ENCODE measurements at regions not wholly inside any gene's neighbourhood (a gene's known extent, or its start where the extent isn't known, plus 50 kb on each side); places are given as distances from the start of the nearest gene placed in this dataset.

GRCh38 chr5:107774316-107774715 lies 103.6 kb upstream of the EFNA5 start:
- H3K27me3 Mint-ChIP-seq = peaks cover 22 to 33% (median 28%) of the 10 kb centered on the region in 5 donors
- ATAC-seq (no peak), DNase-seq (no peak)
- ChIA-PET POLR2A (no interaction called here), CTCF (no interaction called here)
- Histone ChIP-seq H3K4me3 (ENCODE audit: low read length) (no peak overlapping the region), H3K27ac (ENCODE audit: low read depth, low read length) (no peak overlapping the region), H3K36me3 (ENCODE audit: control insufficient read depth in 2 of 3, insufficient read depth in 3 of 3, low read length in 3 of 3) (no peaks in the 10 kb centered on the region), H3K27me3 (ENCODE audit: control insufficient read depth in 2 of 2, insufficient read depth in 2 of 2, low read length in 2 of 2) (no peaks in the 10 kb centered on the region), H3K9me3 (ENCODE audit: control insufficient read depth in 2 of 3, low read length in 3 of 3) (no peaks in the 10 kb centered on the region), H3K4me1 (ENCODE audit: control insufficient read depth in 2 of 2, insufficient read depth in 2 of 2, low read length in 2 of 2) (no peaks in the 10 kb centered on the region)
- no peak overlapping the region for H3K4me3 Mint-ChIP-seq
- no peak overlapping the region for H3K27ac Mint-ChIP-seq
- H3K36me3 Mint-ChIP-seq = no peaks in the 10 kb centered on the region
- no peaks in the 10 kb centered on the region for H3K4me1 Mint-ChIP-seq
- peaks cover 0 to 1% (median 0%) of the 10 kb centered on the region in 11 donors for H3K9me3 Mint-ChIP-seq
- intact Hi-C loops (cut with micrococcal nuclease) = no loop called here

DNA sequence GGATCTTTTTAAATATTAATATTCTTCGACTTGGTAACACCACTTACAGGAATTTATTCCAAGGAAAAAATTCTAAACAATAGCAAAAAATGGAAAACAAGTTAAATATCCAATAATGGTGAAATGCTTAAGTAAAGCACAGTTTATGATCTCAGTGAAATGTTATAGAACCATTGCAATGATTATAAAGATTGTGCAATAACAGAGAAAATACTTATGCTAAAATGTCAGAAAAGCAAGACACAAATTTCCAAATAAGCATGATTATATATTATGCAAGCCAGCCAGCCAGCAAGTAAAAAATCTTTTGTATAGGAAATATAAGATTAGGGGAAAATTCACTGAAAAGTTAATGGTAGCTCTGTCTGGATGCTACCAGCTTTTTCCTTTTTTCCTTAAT lies 102.7 kb upstream of the EFNA5 start:
- Mint-ChIP-seq H3K36me3 (no peaks in the 10 kb centered on the region), H3K27me3 (peaks cover 22 to 35% (median 31%) of the 10 kb centered on the region in 5 donors), H3K4me1 (no peaks in the 10 kb centered on the region), H3K9me3 (peaks cover 0 to 1% (median 0%) of the 10 kb centered on the region in 11 donors), H3K4me3 (no peak overlapping the region), H3K27ac (no peak overlapping the region)
- Histone ChIP-seq H3K27me3 (ENCODE audit: control insufficient read depth in 2 of 2, insufficient read depth in 2 of 2, low read length in 2 of 2) (no peaks in the 10 kb centered on the region), H3K9me3 (ENCODE audit: control insufficient read depth in 2 of 3, low read length in 3 of 3) (no peaks in the 10 kb centered on the region), H3K27ac (ENCODE audit: low read depth, low read length) (no peak overlapping the region), H3K36me3 (ENCODE audit: control insufficient read depth in 2 of 3, insufficient read depth in 3 of 3, low read length in 3 of 3) (no peaks in the 10 kb centered on the region), H3K4me1 (ENCODE audit: control insufficient read depth in 2 of 2, insufficient read depth in 2 of 2, low read length in 2 of 2) (no peaks in the 10 kb centered on the region), H3K4me3 (ENCODE audit: low read length) (no peak overlapping the region)
- ChIA-PET CTCF (no interaction called here), POLR2A (no interaction called here)
- no peak for DNase-seq
- ATAC-seq = no peak
- intact Hi-C loops (cut with micrococcal nuclease) = no loop called here

GRCh38 chr5:107772418-107773310 lies 101.9 kb upstream of the EFNA5 start:
- H3K36me3 ChIP-seq (ENCODE audit: control insufficient read depth in 2 of 3, insufficient read depth in 3 of 3, low read length in 3 of 3) = no peaks in the 10 kb centered on the region
- no peak overlapping the region for H3K4me3 Mint-ChIP-seq
- H3K4me1 ChIP-seq (ENCODE audit: control insufficient read depth in 2 of 2, insufficient read depth in 2 of 2, low read length in 2 of 2) = no peaks in the 10 kb centered on the region
- ChIA-PET CTCF (no interaction called here), POLR2A (no interaction called here)
- intact Hi-C loops (cut with micrococcal nuclease) = no loop called here
- no peaks in the 10 kb centered on the region for H3K4me1 Mint-ChIP-seq
- no peak overlapping the region for H3K4me3 ChIP-seq (ENCODE audit: low read length)
- no peak overlapping the region for H3K27ac Mint-ChIP-seq
- H3K27me3 ChIP-seq (ENCODE audit: control insufficient read depth in 2 of 2, insufficient read depth in 2 of 2, low read length in 2 of 2) = no peaks in the 10 kb centered on the region
- ATAC-seq = no peak
- H3K9me3 ChIP-seq (ENCODE audit: control insufficient read depth in 2 of 3, low read length in 3 of 3) = no peaks in the 10 kb centered on the region
- no peaks in the 10 kb centered on the region for H3K9me3 Mint-ChIP-seq
- no peak overlapping the region for H3K27ac ChIP-seq (ENCODE audit: low read depth, low read length)
- no peak for DNase-seq
- H3K36me3 Mint-ChIP-seq = no peaks in the 10 kb centered on the region
- H3K27me3 Mint-ChIP-seq = peaks cover 22 to 35% (median 29%) of the 10 kb centered on the region in 5 donors

- no peaks in the 10 kb centered on the region for H3K36me3 ChIP-seq (ENCODE audit: control insufficient read depth in 2 of 3, insufficient read depth in 3 of 3, low read length in 3 of 3)
- no peaks in the 10 kb centered on the region for H3K36me3 Mint-ChIP-seq
- intact Hi-C loops (cut with micrococcal nuclease) = no loop called here
- H3K27ac Mint-ChIP-seq = no peak overlapping the region
- H3K27ac ChIP-seq (ENCODE audit: low read depth, low read length) = no peak overlapping the region
- ChIA-PET POLR2A (no interaction called here), CTCF (no interaction called here)
- peaks cover 0 to 1% (median 0%) of the 10 kb centered on the region in 11 donors for H3K9me3 Mint-ChIP-seq
- no peaks in the 10 kb centered on the region for H3K9me3 ChIP-seq (ENCODE audit: control insufficient read depth in 2 of 3, low read length in 3 of 3)
- no peak overlapping the region for H3K4me3 ChIP-seq (ENCODE audit: low read length)
- H3K27me3 ChIP-seq (ENCODE audit: control insufficient read depth in 2 of 2, insufficient read depth in 2 of 2, low read length in 2 of 2) = peaks cover 0 to 2% of the 10 kb centered on the region in 2 donors
- no peaks in the 10 kb centered on the region for H3K4me1 ChIP-seq (ENCODE audit: control insufficient read depth in 2 of 2, insufficient read depth in 2 of 2, low read length in 2 of 2)
- H3K4me1 Mint-ChIP-seq = no peaks in the 10 kb centered on the region
- ATAC-seq (no peak), DNase-seq (no peak)
- H3K4me3 Mint-ChIP-seq = no peak overlapping the region
- peaks cover 22 to 35% (median 29%) of the 10 kb centered on the region in 5 donors for H3K27me3 Mint-ChIP-seq
Observed at GRCh38 chr5:107771926-107772325, 101.2 kb upstream of the EFNA5 start.

- peaks cover 0 to 2% of the 10 kb centered on the region in 2 donors for H3K27me3 ChIP-seq (ENCODE audit: control insufficient read depth in 2 of 2, insufficient read depth in 2 of 2, low read length in 2 of 2)
- no peak overlapping the region for H3K27ac ChIP-seq (ENCODE audit: low read depth, low read length)
- Mint-ChIP-seq H3K4me1 (no peaks in the 10 kb centered on the region), H3K4me3 (no peak overlapping the region), H3K36me3 (no peaks in the 10 kb centered on the region), H3K9me3 (peaks cover 0 to 2% (median 0%) of the 10 kb centered on the region in 11 donors), H3K27ac (no peak overlapping the region), H3K27me3 (peaks cover 22 to 35% (median 25%) of the 10 kb centered on the region in 5 donors)
- no peaks in the 10 kb centered on the region for H3K36me3 ChIP-seq (ENCODE audit: control insufficient read depth in 2 of 3, insufficient read depth in 3 of 3, low read length in 3 of 3)
- no peak overlapping the region for H3K4me3 ChIP-seq (ENCODE audit: low read length)
- H3K9me3 ChIP-seq (ENCODE audit: control insufficient read depth in 2 of 3, low read length in 3 of 3) = no peaks in the 10 kb centered on the region
- ATAC-seq = no peak
- no peak for DNase-seq
- ChIA-PET POLR2A (no interaction called here), CTCF (no interaction called here)
- intact Hi-C loops (cut with micrococcal nuclease) = no loop called here
- H3K4me1 ChIP-seq (ENCODE audit: control insufficient read depth in 2 of 2, insufficient read depth in 2 of 2, low read length in 2 of 2) = no peaks in the 10 kb centered on the region
Observed at GRCh38 chr5:107770051-107770450, 99.3 kb upstream of the EFNA5 start.

DNA sequence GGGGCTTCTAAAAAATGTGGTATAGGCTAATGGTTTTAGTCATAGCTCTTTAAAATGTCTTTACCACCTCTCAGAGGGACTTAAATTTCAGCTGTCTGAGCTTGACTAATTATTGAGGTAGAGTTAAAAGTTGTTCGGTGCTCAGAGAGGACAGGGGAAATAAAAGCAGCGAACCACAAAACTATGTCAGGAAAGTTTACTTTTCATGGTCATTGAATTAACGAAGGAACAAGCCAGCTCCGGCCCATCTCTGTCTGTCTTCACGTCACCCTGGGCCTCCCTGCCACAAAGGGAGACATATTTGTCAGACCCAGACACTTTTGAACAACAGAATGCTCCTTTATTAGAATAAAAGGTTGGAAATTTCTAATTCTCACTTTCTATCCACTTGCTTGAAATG lies 98.8 kb upstream of the EFNA5 start:
- CTCF ChIA-PET = no interaction called here
- Mint-ChIP-seq H3K4me3 (no peak overlapping the region), H3K27ac (no peak overlapping the region), H3K9me3 (peaks cover 0 to 2% (median 0%) of the 10 kb centered on the region in 11 donors), H3K4me1 (no peaks in the 10 kb centered on the region), H3K36me3 (no peaks in the 10 kb centered on the region), H3K27me3 (peaks cover 22 to 35% (median 25%) of the 10 kb centered on the region in 5 donors)
- no peak overlapping the region for H3K27ac ChIP-seq (ENCODE audit: low read depth, low read length)
- no peaks in the 10 kb centered on the region for H3K36me3 ChIP-seq (ENCODE audit: control insufficient read depth in 2 of 3, insufficient read depth in 3 of 3, low read length in 3 of 3)
- no peaks in the 10 kb centered on the region for H3K9me3 ChIP-seq (ENCODE audit: control insufficient read depth in 2 of 3, low read length in 3 of 3)
- DNase-seq = no peak
- peaks cover 0 to 2% of the 10 kb centered on the region in 2 donors for H3K27me3 ChIP-seq (ENCODE audit: control insufficient read depth in 2 of 2, insufficient read depth in 2 of 2, low read length in 2 of 2)
- H3K4me1 ChIP-seq (ENCODE audit: control insufficient read depth in 2 of 2, insufficient read depth in 2 of 2, low read length in 2 of 2) = no peaks in the 10 kb centered on the region
- intact Hi-C loops (cut with micrococcal nuclease) = no loop called here
- POLR2A ChIA-PET = no interaction called here
- ATAC-seq = no peak
- H3K4me3 ChIP-seq (ENCODE audit: low read length) = no peak overlapping the region

DNA sequence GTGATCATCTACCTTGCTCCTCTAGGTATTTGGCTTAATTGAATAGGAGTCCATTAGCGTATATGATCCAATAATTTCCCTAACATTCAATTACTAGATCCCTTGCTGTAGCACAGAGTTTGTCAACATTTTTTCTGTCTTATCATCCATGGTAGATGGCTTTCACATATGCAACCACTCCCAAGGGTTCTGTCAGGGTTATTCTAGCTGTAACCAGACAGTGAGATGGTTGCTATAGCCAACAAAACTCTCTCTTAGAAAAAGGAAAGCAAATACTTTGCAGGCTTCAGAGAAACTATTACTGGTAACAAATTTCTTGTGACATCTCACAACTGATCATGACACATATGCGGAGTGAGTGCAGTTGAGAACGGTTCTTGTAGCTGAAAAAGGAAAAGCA lies 96.2 kb upstream of the EFNA5 start:
- ChIA-PET CTCF (no interaction called here), POLR2A (no interaction called here)
- no peak for DNase-seq
- Histone ChIP-seq H3K27ac (ENCODE audit: low read depth, low read length) (no peak overlapping the region), H3K4me1 (ENCODE audit: control insufficient read depth in 2 of 2, insufficient read depth in 2 of 2, low read length in 2 of 2) (no peaks in the 10 kb centered on the region), H3K27me3 (ENCODE audit: control insufficient read depth in 2 of 2, insufficient read depth in 2 of 2, low read length in 2 of 2) (peaks cover 0 to 2% of the 10 kb centered on the region in 2 donors), H3K4me3 (ENCODE audit: low read length) (no peak overlapping the region), H3K9me3 (ENCODE audit: control insufficient read depth in 2 of 3, low read length in 3 of 3) (no peaks in the 10 kb centered on the region), H3K36me3 (ENCODE audit: control insufficient read depth in 2 of 3, insufficient read depth in 3 of 3, low read length in 3 of 3) (no peaks in the 10 kb centered on the region)
- Mint-ChIP-seq H3K4me1 (no peaks in the 10 kb centered on the region), H3K4me3 (no peak overlapping the region), H3K27ac (no peak overlapping the region), H3K36me3 (no peaks in the 10 kb centered on the region), H3K27me3 (peaks cover 13 to 26% (median 16%) of the 10 kb centered on the region in 5 donors), H3K9me3 (peaks cover 0 to 2% (median 0%) of the 10 kb centered on the region in 11 donors)
- intact Hi-C loops (cut with micrococcal nuclease) = no loop called here
- no peak for ATAC-seq

All from naive thymus-derived CD4-positive, alpha-beta T cell (primary cell).